ENCODE measurements at regions not wholly inside any gene's neighbourhood (a gene's known extent, or its start where the extent isn't known, plus 50 kb on each side); places are given as distances from the start of the nearest gene placed in this dataset.
"Not testable (repeated sequence)": the region's sequence is repeated elsewhere in the genome, so short reads cannot be mapped to it uniquely, and the experiment has no call there.

GRCh38 chr14:43503508-43503907, 1003.6 kb downstream of the FSCB start:
- Histone ChIP-seq H3K27me3 (ENCODE audit: insufficient read depth, low read length) (no peaks in the 10 kb centered on the region), H3K9me3 (ENCODE audit: insufficient read depth, low read depth, low read length) (no peaks in the 10 kb centered on the region), H4K12ac (ENCODE audit: low read depth, low read length) (no peak overlapping the region), H3K36me3 (ENCODE audit: control insufficient read depth in 1 of 2, insufficient read depth in 2 of 2, low read length in 2 of 2) (no peaks in the 10 kb centered on the region), H3K79me2 (ENCODE audit: control insufficient read depth, insufficient read depth, low read length, poor library complexity) (no peaks in the 10 kb centered on the region), H3K18ac (ENCODE audit: low read length) (no peak overlapping the region), H3K9ac (ENCODE audit: low read length) (no peak overlapping the region), H4K91ac (ENCODE audit: low read depth, low read length) (no peak overlapping the region), H3K14ac (ENCODE audit: low read length) (no peak overlapping the region), H3K27ac (ENCODE audit: low read depth, low read length) (no peak overlapping the region), H3K23ac (ENCODE audit: low read length) (no peak overlapping the region), H4K8ac (ENCODE audit: low read depth, low read length) (no peak overlapping the region), H2BK12ac (ENCODE audit: low read length) (no peak overlapping the region), H3K79me1 (ENCODE audit: low read length) (no peaks in the 10 kb centered on the region), H3K4me3 (ENCODE audit: low read depth, low read length) (no peak overlapping the region), H2BK120ac (ENCODE audit: insufficient read depth, low read length, poor library complexity) (no peak overlapping the region), H2AK5ac (ENCODE audit: low read length) (no peak overlapping the region), H3K4me2 (ENCODE audit: low read length) (no peak overlapping the region), H3K4ac (ENCODE audit: low read depth, low read length) (no peak overlapping the region), H3K4me1 (ENCODE audit: control insufficient read depth in 1 of 2, insufficient read depth in 2 of 2, low read length in 2 of 2) (no peaks in the 10 kb centered on the region), H2BK5ac (ENCODE audit: low read depth, low read length, poor library complexity) (no peak overlapping the region), H2AFZ (ENCODE audit: insufficient read depth, low read length, poor library complexity) (no peak overlapping the region)
- no peak for DNase-seq

GRCh38 chr14:43492359-43492758, 1014.7 kb downstream of the FSCB start:
- H3K36me3 ChIP-seq (ENCODE audit: control insufficient read depth in 1 of 2, insufficient read depth in 2 of 2, low read length in 2 of 2); DNase-seq; H3K27ac ChIP-seq (ENCODE audit: low read depth, low read length); H3K4me3 ChIP-seq (ENCODE audit: low read depth, low read length); H3K79me2 ChIP-seq (ENCODE audit: control insufficient read depth, insufficient read depth, low read length, poor library complexity); H3K23ac ChIP-seq (ENCODE audit: low read length); H2AFZ ChIP-seq (ENCODE audit: insufficient read depth, low read length, poor library complexity); H2BK5ac ChIP-seq (ENCODE audit: low read depth, low read length, poor library complexity); H2AK5ac ChIP-seq (ENCODE audit: low read length); H2BK12ac ChIP-seq (ENCODE audit: low read length); H3K9me3 ChIP-seq (ENCODE audit: insufficient read depth, low read depth, low read length); H2BK120ac ChIP-seq (ENCODE audit: insufficient read depth, low read length, poor library complexity); H4K8ac ChIP-seq (ENCODE audit: low read depth, low read length); H4K12ac ChIP-seq (ENCODE audit: low read depth, low read length); H4K91ac ChIP-seq (ENCODE audit: low read depth, low read length); H3K4me1 ChIP-seq (ENCODE audit: control insufficient read depth in 1 of 2, insufficient read depth in 2 of 2, low read length in 2 of 2); H3K18ac ChIP-seq (ENCODE audit: low read length); H3K79me1 ChIP-seq (ENCODE audit: low read length); H3K27me3 ChIP-seq (ENCODE audit: insufficient read depth, low read length); H3K4me2 ChIP-seq (ENCODE audit: low read length); H3K4ac ChIP-seq (ENCODE audit: low read depth, low read length); H3K14ac ChIP-seq (ENCODE audit: low read length); H3K9ac ChIP-seq (ENCODE audit: low read length): not testable (repeated sequence)
- WGBS (ENCODE audit: extremely low coverage, insufficient coverage, insufficient read length), result no CpG with 5 or more reads among the region's 13 CpGs

- no peaks in the 10 kb centered on the region for H3K79me1 ChIP-seq (ENCODE audit: low read length)
- no peaks in the 10 kb centered on the region for H3K36me3 ChIP-seq (ENCODE audit: control insufficient read depth in 1 of 2, insufficient read depth in 2 of 2, low read length in 2 of 2)
- H3K4me3 ChIP-seq (ENCODE audit: low read depth, low read length), result no peak overlapping the region
- H3K9ac ChIP-seq (ENCODE audit: low read length), result no peak overlapping the region
- no peak overlapping the region for H3K18ac ChIP-seq (ENCODE audit: low read length)
- no peak overlapping the region for H2BK120ac ChIP-seq (ENCODE audit: insufficient read depth, low read length, poor library complexity)
- no peaks in the 10 kb centered on the region for H3K4me1 ChIP-seq (ENCODE audit: control insufficient read depth in 1 of 2, insufficient read depth in 2 of 2, low read length in 2 of 2)
- H3K27ac ChIP-seq (ENCODE audit: low read depth, low read length), result no peak overlapping the region
- H4K91ac ChIP-seq (ENCODE audit: low read depth, low read length), result no peak overlapping the region
- no peaks in the 10 kb centered on the region for H3K27me3 ChIP-seq (ENCODE audit: insufficient read depth, low read length)
- H3K4ac ChIP-seq (ENCODE audit: low read depth, low read length), result no peak overlapping the region
- no peak overlapping the region for H4K8ac ChIP-seq (ENCODE audit: low read depth, low read length)
- H3K4me2 ChIP-seq (ENCODE audit: low read length), result no peak overlapping the region
- H3K79me2 ChIP-seq (ENCODE audit: control insufficient read depth, insufficient read depth, low read length, poor library complexity), result no peaks in the 10 kb centered on the region
- H2AK5ac ChIP-seq (ENCODE audit: low read length), result no peak overlapping the region
- no peak overlapping the region for H2AFZ ChIP-seq (ENCODE audit: insufficient read depth, low read length, poor library complexity)
- no CpG with 5 or more reads among the region's 3 CpGs for WGBS (ENCODE audit: extremely low coverage, insufficient coverage, insufficient read length)
- H3K14ac ChIP-seq (ENCODE audit: low read length), result no peak overlapping the region
- H3K9me3 ChIP-seq (ENCODE audit: insufficient read depth, low read depth, low read length), result no peaks in the 10 kb centered on the region
- no peak overlapping the region for H4K12ac ChIP-seq (ENCODE audit: low read depth, low read length)
- H2BK12ac ChIP-seq (ENCODE audit: low read length), result no peak overlapping the region
- no peak for DNase-seq
- no peak overlapping the region for H2BK5ac ChIP-seq (ENCODE audit: low read depth, low read length, poor library complexity)
- H3K23ac ChIP-seq (ENCODE audit: low read length), result no peak overlapping the region
Observed at GRCh38 chr14:43483415-43483814, 1023.7 kb downstream of the FSCB start.

- Histone ChIP-seq H4K12ac (ENCODE audit: low read depth, low read length) (no peak overlapping the region), H3K4ac (ENCODE audit: low read depth, low read length) (no peak overlapping the region), H3K27me3 (ENCODE audit: insufficient read depth, low read length) (no peaks in the 10 kb centered on the region), H3K79me1 (ENCODE audit: low read length) (no peaks in the 10 kb centered on the region), H3K4me3 (ENCODE audit: low read depth, low read length) (no peak overlapping the region), H3K14ac (ENCODE audit: low read length) (no peak overlapping the region), H2BK5ac (ENCODE audit: low read depth, low read length, poor library complexity) (no peak overlapping the region), H4K8ac (ENCODE audit: low read depth, low read length) (no peak overlapping the region), H3K18ac (ENCODE audit: low read length) (no peak overlapping the region), H3K23ac (ENCODE audit: low read length) (no peak overlapping the region), H2AK5ac (ENCODE audit: low read length) (no peak overlapping the region), H4K91ac (ENCODE audit: low read depth, low read length) (no peak overlapping the region), H3K4me1 (ENCODE audit: control insufficient read depth in 1 of 2, insufficient read depth in 2 of 2, low read length in 2 of 2) (no peaks in the 10 kb centered on the region), H2AFZ (ENCODE audit: insufficient read depth, low read length, poor library complexity) (no peak overlapping the region), H2BK12ac (ENCODE audit: low read length) (no peak overlapping the region), H3K79me2 (ENCODE audit: control insufficient read depth, insufficient read depth, low read length, poor library complexity) (no peaks in the 10 kb centered on the region), H3K4me2 (ENCODE audit: low read length) (no peak overlapping the region), H3K9ac (ENCODE audit: low read length) (no peak overlapping the region), H3K9me3 (ENCODE audit: insufficient read depth, low read depth, low read length) (no peaks in the 10 kb centered on the region), H2BK120ac (ENCODE audit: insufficient read depth, low read length, poor library complexity) (no peak overlapping the region), H3K27ac (ENCODE audit: low read depth, low read length) (no peak overlapping the region), H3K36me3 (ENCODE audit: control insufficient read depth in 1 of 2, insufficient read depth in 2 of 2, low read length in 2 of 2) (no peaks in the 10 kb centered on the region)
- no peak for DNase-seq
- no CpG with 5 or more reads among the region's 2 CpGs for WGBS (ENCODE audit: extremely low coverage, insufficient coverage, insufficient read length)
Observed at GRCh38 chr14:43481864-43482263, 1025.2 kb downstream of the FSCB start.

GRCh38 chr14:43480976-43481375, 1026.1 kb downstream of the FSCB start:
- no peak overlapping the region for H2AK5ac ChIP-seq (ENCODE audit: low read length)
- no peak overlapping the region for H3K4me2 ChIP-seq (ENCODE audit: low read length)
- no peak overlapping the region for H4K8ac ChIP-seq (ENCODE audit: low read depth, low read length)
- H3K79me2 ChIP-seq (ENCODE audit: control insufficient read depth, insufficient read depth, low read length, poor library complexity), result no peaks in the 10 kb centered on the region
- H3K36me3 ChIP-seq (ENCODE audit: control insufficient read depth in 1 of 2, insufficient read depth in 2 of 2, low read length in 2 of 2), result no peaks in the 10 kb centered on the region
- H2BK5ac ChIP-seq (ENCODE audit: low read depth, low read length, poor library complexity), result no peak overlapping the region
- no peak overlapping the region for H3K9ac ChIP-seq (ENCODE audit: low read length)
- H3K18ac ChIP-seq (ENCODE audit: low read length), result no peak overlapping the region
- no peak overlapping the region for H4K12ac ChIP-seq (ENCODE audit: low read depth, low read length)
- no peaks in the 10 kb centered on the region for H3K27me3 ChIP-seq (ENCODE audit: insufficient read depth, low read length)
- H3K79me1 ChIP-seq (ENCODE audit: low read length), result no peaks in the 10 kb centered on the region
- H3K23ac ChIP-seq (ENCODE audit: low read length), result no peak overlapping the region
- H3K4me3 ChIP-seq (ENCODE audit: low read depth, low read length), result no peak overlapping the region
- no peak overlapping the region for H2BK120ac ChIP-seq (ENCODE audit: insufficient read depth, low read length, poor library complexity)
- H4K91ac ChIP-seq (ENCODE audit: low read depth, low read length), result no peak overlapping the region
- no peak overlapping the region for H3K4ac ChIP-seq (ENCODE audit: low read depth, low read length)
- no peak overlapping the region for H3K14ac ChIP-seq (ENCODE audit: low read length)
- H3K27ac ChIP-seq (ENCODE audit: low read depth, low read length), result no peak overlapping the region
- WGBS (ENCODE audit: extremely low coverage, insufficient coverage, insufficient read length), result no CpG with 5 or more reads among the region's 1 CpG
- no peaks in the 10 kb centered on the region for H3K4me1 ChIP-seq (ENCODE audit: control insufficient read depth in 1 of 2, insufficient read depth in 2 of 2, low read length in 2 of 2)
- no peaks in the 10 kb centered on the region for H3K9me3 ChIP-seq (ENCODE audit: insufficient read depth, low read depth, low read length)
- H2AFZ ChIP-seq (ENCODE audit: insufficient read depth, low read length, poor library complexity), result no peak overlapping the region
- DNase-seq, result no peak
- H2BK12ac ChIP-seq (ENCODE audit: low read length), result no peak overlapping the region
